Astrocyte (in vitro differentiated cells and primary cell): ENCODE measurements at regions not wholly inside any gene's neighbourhood (a gene's known extent, or its start where the extent isn't known, plus 50 kb on each side); places are given as distances from the start of the nearest gene placed in this dataset.

Source experiments
- DNase-seq: peaks from one replicate; pipeline ENCODE4 v3.0.0-alpha.2; 2010; ENCODE audit warnings: low read depth
- FAIRE-seq: peaks from 2 replicates; lab custom pipeline; 2011; peaks lifted over from hg19 to GRCh38; lab: Jason Lieb, UNC
- H2AFZ ChIP-seq: 2 replicates; pipeline ENCODE4 v1.6.0; 2012; ENCODE audit warnings: low read depth, low read length, inconsistent platforms
- H3K27ac ChIP-seq: 2 replicates; pipeline ENCODE4 v1.5.1; 2011; ENCODE audit warnings: low read depth, low read length, inconsistent platforms
- H3K27me3 ChIP-seq: 2 replicates; pipeline ENCODE4 v1.6.0; 2011; ENCODE audit warnings: low read length, inconsistent platforms; ENCODE audit not compliant: insufficient read depth
- H3K36me3 ChIP-seq: 2 replicates; pipeline ENCODE4 v1.5.1; 2011; ENCODE audit warnings: low read length, inconsistent platforms; ENCODE audit not compliant: insufficient read depth
- H3K4me1 ChIP-seq: 2 replicates; pipeline ENCODE4 v1.5.1; 2011; ENCODE audit warnings: low read length, inconsistent platforms; ENCODE audit not compliant: insufficient read depth
- H3K4me2 ChIP-seq: 2 replicates; pipeline ENCODE4 v1.6.0; 2012; ENCODE audit warnings: low read length, inconsistent platforms
- H3K4me3 ChIP-seq: 2 replicates; pipeline ENCODE4 v1.5.1; 2011; ENCODE audit warnings: low read depth, mild to moderate bottlenecking, low read length, inconsistent platforms; ENCODE audit not compliant: insufficient read depth
- H3K79me2 ChIP-seq: 2 replicates; pipeline ENCODE4 v1.6.0; 2012; ENCODE audit warnings: mild to moderate bottlenecking, low read length, inconsistent platforms; ENCODE audit not compliant: insufficient read depth
- H3K9ac ChIP-seq: 2 replicates; pipeline ENCODE4 v1.6.0; 2012; ENCODE audit warnings: mild to moderate bottlenecking, low read length, inconsistent platforms
- H3K9me3 ChIP-seq: 2 replicates; pipeline ENCODE4 v1.5.1; 2012; ENCODE audit warnings: low read depth, mild to moderate bottlenecking, low read length, inconsistent platforms; ENCODE audit not compliant: insufficient read depth
- H4K20me1 ChIP-seq: 2 replicates; pipeline ENCODE4 v1.6.0; 2012; ENCODE audit warnings: low read length, inconsistent platforms; ENCODE audit not compliant: insufficient read depth
- H3K27ac Mint-ChIP-seq: one replicate; pipeline ENCODE4 v1.8.0; 2021; ENCODE audit warnings: mild to moderate bottlenecking, mixed read lengths; ENCODE audit not compliant: unreplicated experiment
- H3K27me3 Mint-ChIP-seq: one replicate; pipeline ENCODE4 v1.8.0; 2021; ENCODE audit warnings: low read depth, mixed read lengths; ENCODE audit not compliant: unreplicated experiment
- H3K36me3 Mint-ChIP-seq: one replicate; pipeline ENCODE4 v1.8.0; 2021; ENCODE audit warnings: low read depth, mixed read lengths; ENCODE audit not compliant: unreplicated experiment
- H3K4me1 Mint-ChIP-seq: one replicate; pipeline ENCODE4 v1.8.0; 2021; ENCODE audit warnings: low read depth, mixed read lengths; ENCODE audit not compliant: unreplicated experiment
- H3K4me3 Mint-ChIP-seq: one replicate; pipeline ENCODE4 v1.8.0; 2021; ENCODE audit warnings: mild to moderate bottlenecking, moderate library complexity, mixed read lengths; ENCODE audit not compliant: unreplicated experiment
- H3K9me3 Mint-ChIP-seq: one replicate; pipeline ENCODE4 v1.8.0; 2021; ENCODE audit warnings: mild to moderate bottlenecking, mixed read lengths; ENCODE audit not compliant: unreplicated experiment
- CTCF ChIP-seq: IDR thresholded peaks from 2 replicates; pipeline ENCODE4 v1.5.1; 2011; ENCODE audit warnings: low read depth, mild to moderate bottlenecking, inconsistent platforms, low read length, moderate library complexity; ENCODE audit not compliant: insufficient read depth
- EZH2 ChIP-seq: IDR thresholded peaks from 2 replicates; pipeline ENCODE4 v1.6.1; 2012; ENCODE audit warnings: mild to moderate bottlenecking, low read length, inconsistent platforms; ENCODE audit not compliant: insufficient read depth

DNA sequence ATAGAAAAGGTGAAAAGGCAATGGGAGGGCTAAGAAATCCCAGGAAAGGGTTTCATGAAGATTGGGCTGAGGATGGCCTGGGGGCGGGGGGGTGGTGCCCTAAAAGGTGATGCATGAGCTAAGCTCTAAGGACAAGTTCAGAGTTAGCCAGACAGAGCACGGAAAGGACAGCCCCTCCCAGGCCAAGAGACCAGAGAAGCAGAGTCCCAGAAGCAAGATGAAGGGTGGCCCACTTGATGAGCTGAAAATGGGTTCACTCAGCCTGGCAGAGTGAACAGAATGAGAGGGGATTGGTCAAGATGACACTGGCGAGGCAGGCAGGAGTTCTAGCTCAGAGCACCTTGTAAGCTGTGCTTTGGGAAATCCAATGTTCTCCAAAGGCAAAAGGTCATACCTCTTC is 89.4 kb upstream of the GPR26 start:
- Histone ChIP-seq H3K27ac (no peak overlapping the region), H3K4me3 (no peak overlapping the region), H3K9ac (no peak overlapping the region), H4K20me1 (no peaks in the 10 kb centered on the region), H2AFZ (no peak overlapping the region), H3K9me3 (no peaks in the 10 kb centered on the region), H3K36me3 (no peaks in the 10 kb centered on the region), H3K79me2 (no peaks in the 10 kb centered on the region), H3K27me3 (no peaks in the 10 kb centered on the region), H3K4me1 (no peaks in the 10 kb centered on the region), H3K4me2 (no peak overlapping the region)
- no peak for FAIRE-seq
- Mint-ChIP-seq H3K9me3 (no peaks in the 10 kb centered on the region), H3K36me3 (no peaks in the 10 kb centered on the region), H3K4me1 (peaks cover 2% of the 10 kb centered on the region), H3K4me3 (no peak overlapping the region), H3K27ac (no peak overlapping the region), H3K27me3 (peaks cover 78% of the 10 kb centered on the region)
- TF ChIP-seq EZH2 (no peak), CTCF (no peak)
- DNase-seq: no peak

DNA sequence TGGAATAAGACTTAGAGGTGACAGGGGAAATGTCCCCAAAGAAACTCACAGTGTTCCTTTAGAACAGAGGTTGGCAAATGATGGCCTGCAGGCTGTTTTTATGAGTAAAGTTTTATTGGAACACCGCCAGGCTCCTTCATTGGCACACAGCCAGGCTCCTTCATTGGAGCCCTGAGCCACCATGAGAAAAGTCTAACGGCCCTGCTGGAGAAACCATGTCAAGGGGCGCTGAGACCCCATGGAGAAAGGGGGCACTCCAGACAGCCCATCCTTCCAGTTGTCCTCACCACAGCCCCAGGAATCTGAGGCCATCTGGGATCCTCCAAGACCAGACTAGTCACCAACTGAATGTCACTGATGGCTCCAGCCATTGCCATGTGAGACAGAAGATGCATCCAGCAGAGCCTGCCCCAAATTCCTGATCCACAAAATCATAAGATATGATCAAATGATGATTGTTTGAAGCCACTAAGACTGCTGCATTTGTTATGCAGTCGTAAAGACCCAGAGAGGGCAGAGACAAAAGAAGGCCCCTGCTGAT is 88.2 kb upstream of the GPR26 start:
- H3K4me1 Mint-ChIP-seq: peaks cover 2% of the 10 kb centered on the region
- H4K20me1 ChIP-seq: no peaks in the 10 kb centered on the region
- no peak overlapping the region for H2AFZ ChIP-seq
- no peaks in the 10 kb centered on the region for H3K36me3 Mint-ChIP-seq
- no peak overlapping the region for H3K27ac Mint-ChIP-seq
- H3K27me3 Mint-ChIP-seq: peaks cover 81% of the 10 kb centered on the region
- no peaks in the 10 kb centered on the region for H3K36me3 ChIP-seq
- no peaks in the 10 kb centered on the region for H3K79me2 ChIP-seq
- H3K27me3 ChIP-seq: peaks cover 4% of the 10 kb centered on the region
- no peak for DNase-seq
- no peak overlapping the region for H3K4me2 ChIP-seq
- H3K4me1 ChIP-seq: no peaks in the 10 kb centered on the region
- H3K9ac ChIP-seq: no peak overlapping the region
- H3K9me3 Mint-ChIP-seq: no peaks in the 10 kb centered on the region
- no peaks in the 10 kb centered on the region for H3K9me3 ChIP-seq
- no peak for FAIRE-seq
- H3K27ac ChIP-seq: no peak overlapping the region
- TF ChIP-seq CTCF (no peak), EZH2 (no peak)
- H3K4me3 ChIP-seq: no peak overlapping the region
- H3K4me3 Mint-ChIP-seq: no peak overlapping the region

DNA sequence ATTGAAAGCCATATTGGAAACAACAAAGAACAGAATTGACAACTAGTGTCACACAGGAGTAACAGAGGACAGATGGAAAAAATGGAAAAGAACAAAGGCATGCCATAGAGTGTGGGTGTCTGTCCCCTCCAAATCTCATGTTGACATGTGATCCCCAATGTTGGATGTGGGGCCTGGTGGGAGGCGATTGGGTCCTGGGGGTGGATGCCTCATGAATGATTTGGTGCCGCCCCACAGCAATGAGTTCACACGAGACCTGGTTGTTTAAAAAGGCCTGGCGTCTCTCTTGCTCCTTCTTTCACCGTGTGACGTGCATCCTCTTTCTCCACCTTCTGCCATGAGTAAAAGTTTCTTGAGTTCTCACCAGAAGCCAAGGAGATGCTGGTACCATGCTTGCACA is 87.4 kb upstream of the GPR26 start:
- no peaks in the 10 kb centered on the region for H3K9me3 Mint-ChIP-seq
- DNase-seq: no peak
- H3K4me1 Mint-ChIP-seq: peaks cover under 1% of the 10 kb centered on the region
- no peak overlapping the region for H3K27ac Mint-ChIP-seq
- no peaks in the 10 kb centered on the region for H3K36me3 Mint-ChIP-seq
- H3K4me2 ChIP-seq: no peak overlapping the region
- H3K9me3 ChIP-seq: no peaks in the 10 kb centered on the region
- no peak for FAIRE-seq
- no peaks in the 10 kb centered on the region for H4K20me1 ChIP-seq
- H3K4me3 Mint-ChIP-seq: no peak overlapping the region
- H3K9ac ChIP-seq: no peak overlapping the region
- H3K4me1 ChIP-seq: no peaks in the 10 kb centered on the region
- H2AFZ ChIP-seq: no peak overlapping the region
- H3K27me3 ChIP-seq: peaks cover 8% of the 10 kb centered on the region
- H3K27ac ChIP-seq: no peak overlapping the region
- no peak overlapping the region for H3K4me3 ChIP-seq
- H3K27me3 Mint-ChIP-seq: peaks cover 81% of the 10 kb centered on the region
- no peaks in the 10 kb centered on the region for H3K79me2 ChIP-seq
- TF ChIP-seq EZH2: no peak
- no peaks in the 10 kb centered on the region for H3K36me3 ChIP-seq
